Loucy (cell line): ENCODE measurements at regions not wholly inside any gene's neighbourhood (a gene's known extent, or its start where the extent isn't known, plus 50 kb on each side); places are given as distances from the start of the nearest gene placed in this dataset.

ENCODE experiments used
- CTCF ChIP-seq: fragments of 200-600 bp; sonication (generic); conservative IDR thresholded peaks from 2 replicates; pipeline ENCODE4 v1.5.1; 2014; ENCODE audit warnings: mild to moderate bottlenecking, antibody characterized with exemption, low read length
- EZH2phosphoT487 ChIP-seq: fragments of 200-600 bp; IDR thresholded peaks from 2 replicates; pipeline ENCODE4 v1.6.1; 2018; ENCODE audit warnings: antibody characterized with exemption, mild to moderate bottlenecking, moderate library complexity, borderline replicate concordance

- TF ChIP-seq EZH2phosphoT487 (no peak), CTCF (no peak)
These were observed 396.5 kb upstream of the MEF2C start for GRCh38 chr5:89279391-89280036.
